ENCODE measurements at regions not wholly inside any gene's neighbourhood (a gene's known extent, or its start where the extent isn't known, plus 50 kb on each side); places are given as distances from the start of the nearest gene placed in this dataset.

DNA sequence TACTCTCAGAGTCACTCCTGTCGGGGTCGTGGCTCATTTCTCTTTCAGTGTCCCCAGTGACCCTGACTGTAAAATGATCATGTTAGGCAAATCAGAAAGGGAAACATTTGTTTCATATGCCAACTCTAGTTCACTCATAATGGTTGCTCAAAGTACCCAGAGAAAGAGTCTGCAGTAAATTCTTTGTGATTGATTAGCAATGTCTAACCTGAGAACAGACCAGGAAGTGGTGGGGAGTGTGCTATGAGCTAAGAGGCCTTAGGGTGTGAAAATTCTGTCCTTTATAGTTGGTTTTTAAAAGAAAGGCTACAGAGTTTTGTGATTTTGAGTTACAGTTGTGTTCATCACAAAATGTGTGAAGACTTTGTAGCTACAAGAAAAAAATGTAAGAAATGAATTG lies 108.9 kb downstream of the EDEM1 start:
- TF ChIP-seq, protein P1, sequence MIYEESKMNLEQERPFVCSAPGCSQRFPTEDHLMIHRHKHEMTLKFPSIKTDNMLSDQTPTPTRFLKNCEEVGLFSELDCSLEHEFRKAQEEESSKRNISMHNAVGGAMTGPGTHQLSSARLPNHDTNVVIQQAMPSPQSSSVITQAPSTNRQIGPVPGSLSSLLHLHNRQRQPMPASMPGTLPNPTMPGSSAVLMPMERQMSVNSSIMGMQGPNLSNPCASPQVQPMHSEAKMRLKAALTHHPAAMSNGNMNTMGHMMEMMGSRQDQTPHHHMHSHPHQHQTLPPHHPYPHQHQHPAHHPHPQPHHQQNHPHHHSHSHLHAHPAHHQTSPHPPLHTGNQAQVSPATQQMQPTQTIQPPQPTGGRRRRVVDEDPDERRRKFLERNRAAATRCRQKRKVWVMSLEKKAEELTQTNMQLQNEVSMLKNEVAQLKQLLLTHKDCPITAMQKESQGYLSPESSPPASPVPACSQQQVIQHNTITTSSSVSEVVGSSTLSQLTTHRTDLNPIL (CRISPR knock-in tag; IDR thresholded peaks at IDR 0.05; ENCODE audit: low read depth): no peak
- TF ChIP-seq RARB (CRISPR knock-in tag; IDR thresholded peaks at IDR 0.05): no peak
- TF ChIP-seq, protein P2, sequence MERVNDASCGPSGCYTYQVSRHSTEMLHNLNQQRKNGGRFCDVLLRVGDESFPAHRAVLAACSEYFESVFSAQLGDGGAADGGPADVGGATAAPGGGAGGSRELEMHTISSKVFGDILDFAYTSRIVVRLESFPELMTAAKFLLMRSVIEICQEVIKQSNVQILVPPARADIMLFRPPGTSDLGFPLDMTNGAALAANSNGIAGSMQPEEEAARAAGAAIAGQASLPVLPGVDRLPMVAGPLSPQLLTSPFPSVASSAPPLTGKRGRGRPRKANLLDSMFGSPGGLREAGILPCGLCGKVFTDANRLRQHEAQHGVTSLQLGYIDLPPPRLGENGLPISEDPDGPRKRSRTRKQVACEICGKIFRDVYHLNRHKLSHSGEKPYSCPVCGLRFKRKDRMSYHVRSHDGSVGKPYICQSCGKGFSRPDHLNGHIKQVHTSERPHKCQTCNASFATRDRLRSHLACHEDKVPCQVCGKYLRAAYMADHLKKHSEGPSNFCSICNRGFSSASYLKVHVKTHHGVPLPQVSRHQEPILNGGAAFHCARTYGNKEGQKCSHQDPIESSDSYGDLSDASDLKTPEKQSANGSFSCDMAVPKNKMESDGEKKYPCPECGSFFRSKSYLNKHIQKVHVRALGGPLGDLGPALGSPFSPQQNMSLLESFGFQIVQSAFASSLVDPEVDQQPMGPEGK (CRISPR knock-in tag; IDR thresholded peaks at IDR 0.05; ENCODE audit: borderline replicate concordance): no peak
- TF ChIP-seq, protein P3, sequence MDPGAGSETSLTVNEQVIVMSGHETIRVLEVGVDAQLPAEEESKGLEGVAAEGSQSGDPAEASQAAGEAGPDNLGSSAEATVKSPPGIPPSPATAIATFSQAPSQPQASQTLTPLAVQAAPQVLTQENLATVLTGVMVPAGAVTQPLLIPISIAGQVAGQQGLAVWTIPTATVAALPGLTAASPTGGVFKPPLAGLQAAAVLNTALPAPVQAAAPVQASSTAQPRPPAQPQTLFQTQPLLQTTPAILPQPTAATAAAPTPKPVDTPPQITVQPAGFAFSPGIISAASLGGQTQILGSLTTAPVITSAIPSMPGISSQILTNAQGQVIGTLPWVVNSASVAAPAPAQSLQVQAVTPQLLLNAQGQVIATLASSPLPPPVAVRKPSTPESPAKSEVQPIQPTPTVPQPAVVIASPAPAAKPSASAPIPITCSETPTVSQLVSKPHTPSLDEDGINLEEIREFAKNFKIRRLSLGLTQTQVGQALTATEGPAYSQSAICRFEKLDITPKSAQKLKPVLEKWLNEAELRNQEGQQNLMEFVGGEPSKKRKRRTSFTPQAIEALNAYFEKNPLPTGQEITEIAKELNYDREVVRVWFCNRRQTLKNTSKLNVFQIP (CRISPR knock-in tag; IDR thresholded peaks at IDR 0.05; ENCODE audit: borderline replicate concordance, low read depth): no peak
- no peak for TF ChIP-seq ZNF8 (CRISPR knock-in tag; IDR thresholded peaks at IDR 0.05)
